ENCODE measurements at regions not wholly inside any gene's neighbourhood (a gene's known extent, or its start where the extent isn't known, plus 50 kb on each side); places are given as distances from the start of the nearest gene placed in this dataset.

- H3K27me3 ChIP-seq: no peaks in the 10 kb centered on the region
- H4K20me1 ChIP-seq (ENCODE audit: insufficient read depth, poor library complexity, severe bottlenecking): no peaks in the 10 kb centered on the region
- no peak for DNase-seq (ENCODE audit: low spot score)
- H3K27ac ChIP-seq: no peak overlapping the region
- no peaks in the 10 kb centered on the region for H3K9me2 ChIP-seq (replicated peaks; ENCODE audit: insufficient read depth)
- no peaks in the 10 kb centered on the region for H3K36me3 ChIP-seq (replicated peaks; ENCODE audit: insufficient read depth, low read depth)
- H2AFZ ChIP-seq: no peak overlapping the region
- no peaks in the 10 kb centered on the region for H3K79me2 ChIP-seq
- H3K9me3 ChIP-seq (ENCODE audit: low read depth): no peaks in the 10 kb centered on the region
- no peaks in the 10 kb centered on the region for H3K4me1 ChIP-seq (ENCODE audit: insufficient read depth)
- TF ChIP-seq CTCF (IDR thresholded peaks at IDR 0.05; ENCODE audit: poor library complexity): no peak
- no peak for TF ChIP-seq EZH2phosphoT487 (IDR thresholded peaks at IDR 0.05; ENCODE audit: low read depth, severe bottlenecking, unreplicated experiment)
- no peak for TF ChIP-seq EZH2 (IDR thresholded peaks at IDR 0.05; ENCODE audit: borderline replicate concordance)
- no peak overlapping the region for H3K4me3 ChIP-seq
- WGBS (ENCODE audit: low lambda C conversion rate, missing lambda C conversion rate): 84% methylated on average over 8 of the region's 8 CpGs
- H3K4me2 ChIP-seq: no peak overlapping the region
Measured at GRCh38 chr6:169991031-169991390, 239.6 kb downstream of the ERMARD start.

GRCh38 chr6:169990095-169991030, 238.9 kb downstream of the ERMARD start:
- TF ChIP-seq EZH2phosphoT487 (IDR thresholded peaks at IDR 0.05; ENCODE audit: low read depth, severe bottlenecking, unreplicated experiment) (no peak), EZH2 (IDR thresholded peaks at IDR 0.05; ENCODE audit: borderline replicate concordance) (no peak), CTCF (IDR thresholded peaks at IDR 0.05; ENCODE audit: poor library complexity) (no peak)
- Histone ChIP-seq H3K4me3 (no peak overlapping the region), H2AFZ (no peak overlapping the region), H3K36me3 (replicated peaks; ENCODE audit: insufficient read depth, low read depth) (no peaks in the 10 kb centered on the region), H3K79me2 (no peaks in the 10 kb centered on the region), H3K9me3 (ENCODE audit: low read depth) (no peaks in the 10 kb centered on the region), H3K4me2 (no peak overlapping the region), H3K27ac (no peak overlapping the region), H4K20me1 (ENCODE audit: insufficient read depth, poor library complexity, severe bottlenecking) (no peaks in the 10 kb centered on the region), H3K27me3 (no peaks in the 10 kb centered on the region), H3K4me1 (ENCODE audit: insufficient read depth) (no peaks in the 10 kb centered on the region), H3K9me2 (replicated peaks; ENCODE audit: insufficient read depth) (no peaks in the 10 kb centered on the region)
- WGBS (ENCODE audit: low lambda C conversion rate, missing lambda C conversion rate): 88% methylated on average over 31 of the region's 32 CpGs
- no peak for DNase-seq (ENCODE audit: low spot score)

GRCh38 chr6:169989594-169989993, 238.2 kb downstream of the ERMARD start:
- Histone ChIP-seq H3K27ac (no peak overlapping the region), H3K27me3 (no peaks in the 10 kb centered on the region), H2AFZ (no peak overlapping the region), H3K4me3 (no peak overlapping the region), H3K4me1 (ENCODE audit: insufficient read depth) (no peaks in the 10 kb centered on the region), H3K4me2 (no peak overlapping the region), H3K9me3 (ENCODE audit: low read depth) (no peaks in the 10 kb centered on the region), H3K36me3 (replicated peaks; ENCODE audit: insufficient read depth, low read depth) (no peaks in the 10 kb centered on the region), H4K20me1 (ENCODE audit: insufficient read depth, poor library complexity, severe bottlenecking) (no peaks in the 10 kb centered on the region), H3K79me2 (no peaks in the 10 kb centered on the region), H3K9me2 (replicated peaks; ENCODE audit: insufficient read depth) (no peaks in the 10 kb centered on the region)
- no peak for DNase-seq (ENCODE audit: low spot score)
- TF ChIP-seq CTCF (IDR thresholded peaks at IDR 0.05; ENCODE audit: poor library complexity) (no peak), EZH2phosphoT487 (IDR thresholded peaks at IDR 0.05; ENCODE audit: low read depth, severe bottlenecking, unreplicated experiment) (no peak), EZH2 (IDR thresholded peaks at IDR 0.05; ENCODE audit: borderline replicate concordance) (no peak)
- 93% methylated on average over 8 of the region's 8 CpGs for WGBS (ENCODE audit: low lambda C conversion rate, missing lambda C conversion rate)
